ENCODE measurements at regions not wholly inside any gene's neighbourhood (a gene's known extent, or its start where the extent isn't known, plus 50 kb on each side); places are given as distances from the start of the nearest gene placed in this dataset.

DNA sequence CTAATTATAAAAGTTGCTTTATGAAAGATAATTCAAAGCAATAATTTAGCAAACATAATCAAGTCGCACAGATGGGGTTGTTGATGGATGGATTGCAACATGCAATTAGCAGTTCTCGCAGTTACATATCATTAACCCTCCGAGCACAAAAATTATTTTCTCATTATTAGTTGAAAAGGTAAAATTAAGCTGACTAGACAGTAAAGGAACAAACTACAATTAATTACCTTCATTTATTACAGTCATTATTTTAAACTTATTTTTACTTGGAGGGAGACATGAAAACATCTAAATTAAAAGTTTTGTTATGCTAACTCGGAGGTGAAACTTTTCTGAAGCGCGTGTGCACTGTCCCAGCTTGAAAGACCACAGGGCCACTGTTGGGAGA lies 146.9 kb downstream of the PHETA1 start:
- no peak for DNase-seq (ENCODE audit: low read depth)

- no peak for DNase-seq (ENCODE audit: low read depth)
These were observed 147.6 kb downstream of the PHETA1 start for GRCh38 chr12:111221062-111222026.

DNA sequence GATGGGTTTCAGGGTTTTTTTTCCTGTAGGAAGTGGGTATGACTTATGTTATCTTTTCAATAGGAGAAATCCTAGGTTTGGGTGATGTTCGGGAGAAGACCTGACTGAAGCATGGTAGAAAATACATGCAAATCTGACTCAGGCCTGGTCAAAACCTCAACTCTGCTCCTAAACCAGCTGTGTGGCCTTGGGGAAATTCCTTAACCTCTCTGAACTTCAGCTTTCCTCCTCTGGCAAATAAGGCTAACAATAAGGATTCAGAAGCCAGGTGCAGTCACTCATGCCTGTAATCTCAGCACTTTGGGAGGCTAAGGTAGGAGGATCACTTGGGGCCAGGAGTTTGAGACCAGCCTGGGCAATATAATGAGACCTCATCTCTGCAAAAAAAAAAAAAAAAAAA lies 148.5 kb downstream of the PHETA1 start:
- no peak for DNase-seq (ENCODE audit: low read depth)

DNA sequence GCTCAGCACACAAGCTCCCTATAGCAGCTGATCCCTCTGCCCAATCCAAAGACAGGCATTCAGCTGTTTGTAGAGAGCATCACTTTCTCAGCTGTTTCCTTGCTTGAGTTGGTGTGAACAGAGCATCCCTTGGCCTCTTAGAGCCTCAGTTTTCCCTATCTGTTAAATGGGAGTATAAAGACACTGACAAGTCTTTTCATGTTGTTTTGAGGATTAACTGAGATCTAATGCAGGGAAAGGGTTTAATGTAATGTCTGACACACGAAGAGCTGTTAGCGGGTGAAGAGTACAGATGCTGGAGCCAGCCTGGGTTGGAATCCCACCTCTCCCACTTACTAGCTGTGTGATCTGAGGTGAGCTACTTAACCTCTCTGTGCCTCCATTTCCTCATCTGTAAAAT lies 149.5 kb downstream of the PHETA1 start:
- DNase-seq (ENCODE audit: low read depth), result no peak

DNA sequence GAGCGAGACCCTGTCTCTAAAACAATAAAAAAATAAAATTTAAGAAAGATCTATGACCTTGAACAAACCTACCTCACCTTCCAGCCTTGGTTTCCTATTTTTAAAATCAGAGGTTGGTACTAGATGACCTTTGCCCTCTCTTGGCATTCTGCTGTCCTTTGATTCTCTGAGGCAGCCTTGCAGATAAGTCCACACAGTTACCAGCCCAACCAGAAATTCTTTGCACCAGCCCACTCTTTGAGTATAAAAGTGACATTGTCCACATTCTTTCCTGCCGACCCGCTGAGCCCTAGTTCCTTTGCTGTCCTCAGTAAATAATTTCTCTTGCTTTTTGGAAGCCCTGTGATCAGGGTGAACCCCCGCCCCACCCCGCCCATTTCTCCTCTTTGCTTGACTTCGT lies 150.4 kb downstream of the PHETA1 start:
- DNase-seq (ENCODE audit: low read depth), result no peak

DNA sequence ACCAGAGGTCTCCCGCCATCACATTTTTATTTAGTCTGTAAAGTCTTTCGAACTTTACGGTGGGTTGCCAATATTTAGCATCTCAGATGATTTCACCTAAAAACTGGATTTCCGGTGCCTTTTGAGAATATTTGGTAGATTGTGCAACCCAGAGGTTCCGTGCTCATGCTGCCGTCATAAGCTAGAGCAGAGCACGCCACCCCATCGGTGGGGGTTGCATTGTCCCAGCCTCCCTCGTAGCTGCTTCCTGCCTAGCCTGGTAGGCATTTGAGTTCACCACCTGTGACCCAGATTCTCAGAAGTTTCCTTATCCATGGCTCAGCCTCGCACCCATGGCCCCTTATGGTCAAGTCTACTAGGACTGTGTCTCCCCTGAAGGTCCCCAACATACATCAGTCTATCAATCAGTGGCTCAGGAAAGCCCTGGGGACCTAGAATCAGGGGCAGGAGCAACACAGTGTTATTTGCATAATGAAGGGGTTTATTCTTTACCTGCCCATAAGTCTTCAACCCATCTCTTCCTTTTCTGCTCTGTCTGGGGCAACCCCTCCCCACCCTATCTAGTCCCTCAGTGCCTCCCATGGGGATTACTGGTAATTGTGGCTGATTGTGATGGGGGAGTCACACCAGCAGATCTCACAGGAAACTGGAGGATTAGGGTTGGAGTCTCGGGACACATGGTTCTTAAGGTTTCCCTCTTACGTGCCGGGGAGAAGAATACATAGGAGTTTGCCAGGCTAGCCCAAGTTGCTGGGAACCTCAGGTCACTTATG lies 152.3 kb downstream of the PHETA1 start:
- DNase-seq (ENCODE audit: low read depth), result no peak

- no peak for DNase-seq (ENCODE audit: low read depth)
These were observed 153.0 kb downstream of the PHETA1 start for GRCh38 chr12:111215881-111216280.

DNA sequence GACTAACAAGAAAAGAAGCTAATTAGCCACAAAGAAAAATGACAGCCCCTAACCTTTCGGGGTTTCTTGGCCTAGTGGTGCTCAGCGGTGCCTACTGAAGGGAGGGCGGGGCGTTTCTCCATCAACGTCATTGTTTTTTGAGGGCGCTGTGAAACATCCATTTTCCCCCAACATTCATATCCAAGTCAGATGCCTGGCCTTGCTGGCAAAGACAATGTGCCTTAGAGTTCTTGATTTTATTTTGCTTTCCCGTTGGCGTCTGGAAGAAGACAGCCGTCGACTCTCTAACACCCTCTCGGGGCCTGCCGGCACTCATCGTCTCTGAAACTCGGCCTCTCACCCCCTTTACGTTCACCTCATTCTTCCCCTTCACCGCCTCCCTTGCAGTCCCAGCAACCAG lies 154.5 kb downstream of the PHETA1 start:
- no peak for DNase-seq (ENCODE audit: low read depth)

DNA sequence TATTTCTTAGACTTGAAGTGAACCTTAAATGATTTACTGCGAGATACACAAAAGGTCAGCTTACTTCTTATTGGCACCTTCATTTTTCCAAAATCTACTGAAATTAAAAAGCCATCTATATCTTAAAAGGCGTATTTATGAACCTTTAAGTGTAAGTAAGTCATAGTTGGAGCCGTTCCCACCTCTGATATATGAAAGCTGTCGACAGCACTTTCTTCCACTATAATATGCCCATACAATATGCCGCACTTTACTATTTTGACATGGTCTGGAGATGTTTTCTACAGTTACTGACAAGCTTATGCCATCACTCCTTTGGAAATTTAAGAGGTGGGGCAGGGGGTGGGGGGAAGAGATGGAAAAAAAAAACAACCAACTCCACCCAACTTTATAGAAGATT lies 155.3 kb downstream of the PHETA1 start:
- no peak for DNase-seq (ENCODE audit: low read depth)

GRCh38 chr12:111212814-111213456 lies 156.0 kb downstream of the PHETA1 start:
- DNase-seq (ENCODE audit: low read depth), result no peak

DNA sequence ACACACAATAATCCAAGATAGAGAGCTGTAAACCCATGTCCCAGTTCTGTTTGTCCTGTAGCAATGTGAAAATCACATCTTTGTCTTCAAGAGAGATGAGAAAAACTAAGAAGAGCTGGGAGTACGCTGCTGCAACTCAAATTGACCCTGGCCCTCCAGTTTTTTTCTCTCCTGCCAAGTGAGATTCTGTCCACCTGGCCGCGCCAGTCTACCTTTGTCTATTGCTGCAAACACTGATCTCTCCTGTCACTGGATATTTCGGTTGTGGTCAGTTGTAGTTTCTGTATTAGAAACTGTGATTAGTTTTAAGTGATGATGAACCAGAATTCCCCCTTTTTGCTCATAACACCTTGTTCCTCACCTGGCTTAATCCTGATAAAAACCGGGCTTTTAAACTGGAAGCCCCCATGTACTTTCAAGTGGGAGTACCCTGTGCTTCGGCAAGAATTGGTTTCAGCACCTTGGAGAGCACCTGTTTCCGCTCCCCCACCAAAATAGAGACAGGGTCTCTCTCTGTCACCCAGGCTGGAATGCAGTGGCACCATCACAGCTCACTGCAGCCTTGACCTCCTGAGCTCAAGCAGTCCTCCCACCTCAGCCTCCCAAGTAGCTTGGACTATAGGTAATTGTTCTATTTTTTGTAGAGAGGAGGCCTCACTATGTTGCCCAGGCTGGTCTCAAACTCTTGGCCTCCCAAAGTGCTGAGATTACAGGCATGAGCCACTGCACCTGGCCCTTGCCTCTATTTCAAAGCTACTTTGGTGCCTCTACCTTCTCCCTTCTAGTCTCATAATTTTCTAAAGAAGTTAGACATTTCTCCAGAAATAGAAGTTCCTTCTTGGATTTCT lies 156.8 kb downstream of the PHETA1 start:
- no peak for DNase-seq (ENCODE audit: low read depth)

DNA sequence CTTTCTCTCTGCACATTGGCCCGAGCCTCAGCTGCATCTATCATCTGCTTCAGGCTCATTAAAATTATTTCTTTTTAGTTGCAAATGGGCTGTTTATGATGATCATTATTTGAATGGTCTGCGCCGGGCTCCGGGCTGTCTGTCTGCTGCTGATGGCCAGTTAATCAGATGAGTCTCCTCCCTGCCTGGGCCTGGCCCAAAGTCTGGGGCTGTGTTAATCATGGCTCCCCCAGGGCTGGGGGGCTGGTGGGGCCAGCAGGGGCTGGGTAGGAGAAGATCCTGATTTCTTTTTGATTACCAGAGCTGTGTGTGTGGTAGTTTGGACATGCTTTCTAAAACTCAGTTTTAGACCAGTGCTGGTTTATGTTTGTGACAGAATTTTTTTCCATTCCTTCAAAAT lies 159.1 kb downstream of the PHETA1 start:
- DNase-seq (ENCODE audit: low read depth), result no peak

DNA sequence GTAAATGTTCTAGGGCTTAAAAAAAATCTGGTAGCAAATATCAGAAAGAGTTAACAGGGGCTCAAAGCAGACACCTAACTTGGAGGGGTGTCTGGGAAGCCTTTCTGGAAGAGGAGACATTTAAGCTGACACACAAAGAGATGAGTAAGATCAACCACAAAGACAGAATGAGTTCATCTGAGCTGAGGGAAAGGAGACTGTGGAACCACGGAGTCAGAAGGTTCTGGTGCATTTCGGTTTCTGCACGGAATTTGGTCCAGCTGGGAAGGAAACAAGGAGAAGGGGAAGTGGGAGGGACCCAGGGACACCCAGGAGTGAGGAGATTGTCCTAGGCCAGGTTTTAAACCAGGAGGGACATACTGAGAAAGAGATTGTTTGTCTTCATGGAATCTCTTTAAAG lies 161.1 kb downstream of the PHETA1 start:
- DNase-seq (ENCODE audit: low read depth), result no peak

DNA sequence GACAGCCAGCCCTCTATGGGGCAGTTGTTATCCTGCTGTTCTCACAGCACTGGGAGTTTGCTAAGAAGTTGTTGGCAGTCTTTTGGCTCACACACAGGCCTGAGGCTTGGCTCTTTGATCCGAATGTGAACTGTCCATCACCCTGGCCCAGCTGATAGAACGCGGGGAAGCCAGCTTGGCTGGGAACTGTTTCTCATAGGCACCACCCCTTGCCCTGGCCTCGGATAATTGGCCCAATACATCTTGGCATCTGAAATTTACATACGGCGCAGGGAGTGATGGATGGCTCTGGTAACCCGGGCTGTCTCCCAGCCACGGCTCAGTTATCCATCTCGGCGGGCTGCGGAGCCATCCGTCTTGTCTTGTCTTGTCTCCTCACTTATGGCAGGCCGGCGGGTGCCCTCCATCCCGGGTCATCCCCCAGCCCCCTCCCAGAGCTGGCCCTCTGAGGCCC lies 164.1 kb downstream of the PHETA1 start:
- no peak for DNase-seq (ENCODE audit: low read depth)

DNA sequence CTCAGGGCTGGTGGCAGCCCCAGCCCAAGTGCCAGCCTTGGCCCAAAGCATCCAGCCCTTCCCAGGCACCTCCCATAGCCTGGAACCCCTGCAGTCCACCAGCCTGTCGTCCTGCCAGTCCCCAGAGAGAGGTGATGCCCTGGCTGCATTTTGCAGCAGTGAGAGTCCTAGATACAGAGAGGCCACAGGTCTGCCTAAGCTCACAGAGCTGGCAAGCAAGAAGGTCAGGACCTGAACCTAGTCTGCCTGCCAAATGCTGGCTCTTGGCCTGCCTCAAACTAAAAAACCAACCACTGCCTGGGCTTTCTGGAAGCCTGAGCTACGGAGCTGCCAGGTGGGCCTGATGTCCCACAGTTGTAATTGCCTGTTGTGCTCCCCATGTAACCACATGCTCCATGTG lies 164.9 kb downstream of the PHETA1 start:
- DNase-seq (ENCODE audit: low read depth), result no peak

GRCh38 chr12:111203446-111203845 lies 165.4 kb downstream of the PHETA1 start:
- no peak for DNase-seq (ENCODE audit: low read depth)

GRCh38 chr12:111202237-111202915 lies 166.5 kb downstream of the PHETA1 start:
- DNase-seq (ENCODE audit: low read depth), result no peak

DNA sequence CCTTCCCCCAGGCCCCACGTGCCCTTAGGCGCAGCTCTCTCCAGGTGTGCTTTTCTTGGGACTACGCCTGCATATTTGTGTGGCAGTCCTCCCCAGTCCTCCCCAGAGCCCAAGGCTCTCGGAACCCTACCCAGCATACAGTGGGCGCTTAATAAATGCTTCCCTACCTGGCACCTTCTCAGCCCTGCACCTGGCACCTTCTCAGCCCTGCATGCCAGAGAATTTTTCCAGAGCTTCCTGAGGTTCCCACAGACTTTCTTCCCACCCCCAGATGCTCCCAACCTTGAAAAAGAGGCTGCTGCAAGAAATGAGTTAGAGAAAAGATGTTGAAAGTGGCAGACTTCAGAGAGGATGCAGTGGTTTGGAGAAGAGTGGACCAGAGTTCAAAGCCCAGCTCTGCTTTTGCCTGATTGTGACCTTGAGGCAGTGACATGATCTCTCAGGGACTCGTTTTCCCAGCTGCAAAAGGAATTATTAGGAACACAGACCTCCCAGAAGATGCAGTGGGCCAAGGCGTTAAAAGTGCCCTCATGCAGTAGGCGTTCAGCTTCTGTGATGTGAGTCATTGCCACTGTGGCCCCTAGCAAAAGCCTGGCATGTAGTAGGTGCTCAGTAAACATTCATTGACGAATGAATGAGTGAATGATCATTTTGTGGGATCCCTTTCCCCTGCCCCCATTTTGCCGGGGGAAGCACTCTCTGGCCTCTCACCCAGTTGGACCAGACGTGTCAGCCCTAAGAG lies 167.2 kb downstream of the PHETA1 start:
- DNase-seq (ENCODE audit: low read depth), result no peak

DNA sequence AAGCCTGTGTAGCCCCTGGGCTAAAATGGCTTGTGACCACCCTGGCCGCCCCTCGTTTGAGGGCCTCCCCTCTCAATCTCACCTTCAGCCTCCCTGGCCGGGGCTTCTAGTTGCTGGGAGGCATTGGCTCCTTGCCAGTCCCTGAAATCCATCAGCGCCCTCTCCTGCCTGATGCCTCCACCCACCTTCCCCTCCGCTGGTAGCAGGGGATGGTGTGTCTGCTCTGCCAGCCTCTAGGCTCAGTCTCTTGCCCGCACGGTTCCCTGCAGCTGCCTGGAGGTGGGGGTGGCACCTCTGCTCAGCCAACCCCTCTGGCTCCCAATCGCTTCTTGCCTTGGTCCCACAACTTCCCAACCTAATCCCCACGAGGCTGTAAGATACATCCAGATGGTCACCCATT lies 167.9 kb downstream of the PHETA1 start:
- no peak for DNase-seq (ENCODE audit: low read depth)

DNA sequence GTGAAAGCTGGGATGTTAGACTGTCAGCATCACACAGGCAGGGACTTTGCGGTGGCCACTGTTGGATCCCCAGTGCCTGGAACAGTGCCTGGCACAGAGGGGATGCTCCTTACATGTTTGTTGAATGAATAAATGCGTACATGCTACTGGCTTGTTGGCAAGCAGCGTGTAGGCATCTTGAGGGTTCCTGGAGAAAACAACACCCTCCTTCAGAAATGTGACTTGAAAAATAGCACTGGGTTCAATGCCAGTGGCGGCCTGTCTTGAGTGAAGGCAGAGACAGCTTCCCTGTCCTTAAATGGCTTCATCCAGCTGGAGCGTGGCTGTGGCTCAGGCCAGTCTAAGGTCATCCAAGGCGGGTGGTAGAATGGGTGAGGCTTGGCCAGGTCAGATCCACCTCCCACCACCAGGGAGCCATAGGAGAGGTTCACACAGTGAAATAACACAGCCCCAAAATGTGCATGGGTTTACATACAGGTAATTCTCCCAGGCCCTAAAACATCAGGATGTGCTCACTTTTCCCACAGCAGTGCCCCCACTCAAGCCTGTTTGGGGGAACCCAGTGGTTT lies 171.4 kb downstream of the PHETA1 start:
- no peak for DNase-seq (ENCODE audit: low read depth)
